ENCODE measurements at regions not wholly inside any gene's neighbourhood (a gene's known extent, or its start where the extent isn't known, plus 50 kb on each side); places are given as distances from the start of the nearest gene placed in this dataset.

- TF ChIP-seq CTCF (conservative IDR thresholded peaks at IDR 0.05; ENCODE audit: low read length): no peak
- TF ChIP-seq EZH2phosphoT487 (IDR thresholded peaks at IDR 0.05; ENCODE audit: borderline replicate concordance, low read depth, low read length): no peak
Measured at GRCh38 chr5:176728831-176729251, 81.5 kb upstream of the UNC5A start.
